ENCODE measurements at regions not wholly inside any gene's neighbourhood (a gene's known extent, or its start where the extent isn't known, plus 50 kb on each side); places are given as distances from the start of the nearest gene placed in this dataset.

- H3K27me3 ChIP-seq, result no peaks in the 10 kb centered on the region
- TF ChIP-seq, protein P1, sequence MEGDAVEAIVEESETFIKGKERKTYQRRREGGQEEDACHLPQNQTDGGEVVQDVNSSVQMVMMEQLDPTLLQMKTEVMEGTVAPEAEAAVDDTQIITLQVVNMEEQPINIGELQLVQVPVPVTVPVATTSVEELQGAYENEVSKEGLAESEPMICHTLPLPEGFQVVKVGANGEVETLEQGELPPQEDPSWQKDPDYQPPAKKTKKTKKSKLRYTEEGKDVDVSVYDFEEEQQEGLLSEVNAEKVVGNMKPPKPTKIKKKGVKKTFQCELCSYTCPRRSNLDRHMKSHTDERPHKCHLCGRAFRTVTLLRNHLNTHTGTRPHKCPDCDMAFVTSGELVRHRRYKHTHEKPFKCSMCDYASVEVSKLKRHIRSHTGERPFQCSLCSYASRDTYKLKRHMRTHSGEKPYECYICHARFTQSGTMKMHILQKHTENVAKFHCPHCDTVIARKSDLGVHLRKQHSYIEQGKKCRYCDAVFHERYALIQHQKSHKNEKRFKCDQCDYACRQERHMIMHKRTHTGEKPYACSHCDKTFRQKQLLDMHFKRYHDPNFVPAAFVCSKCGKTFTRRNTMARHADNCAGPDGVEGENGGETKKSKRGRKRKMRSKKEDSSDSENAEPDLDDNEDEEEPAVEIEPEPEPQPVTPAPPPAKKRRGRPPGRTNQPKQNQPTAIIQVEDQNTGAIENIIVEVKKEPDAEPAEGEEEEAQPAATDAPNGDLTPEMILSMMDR (IDR thresholded peaks at IDR 0.05; ENCODE audit: low read depth, low read length), result no peak
- H3K36me3 ChIP-seq, result no peaks in the 10 kb centered on the region
- no peaks in the 10 kb centered on the region for H3K9me3 ChIP-seq
- no peak for DNase-seq
- H3K4me1 ChIP-seq, result peaks cover 4% of the 10 kb centered on the region; the same call in 1 of the 2 replicates
- H3K4me3 ChIP-seq (ENCODE audit: low read depth, low read length), result no peak overlapping the region
Measured at GRCh38 chr4:31124008-31124585, 403.9 kb downstream of the PCDH7 start.

DNA sequence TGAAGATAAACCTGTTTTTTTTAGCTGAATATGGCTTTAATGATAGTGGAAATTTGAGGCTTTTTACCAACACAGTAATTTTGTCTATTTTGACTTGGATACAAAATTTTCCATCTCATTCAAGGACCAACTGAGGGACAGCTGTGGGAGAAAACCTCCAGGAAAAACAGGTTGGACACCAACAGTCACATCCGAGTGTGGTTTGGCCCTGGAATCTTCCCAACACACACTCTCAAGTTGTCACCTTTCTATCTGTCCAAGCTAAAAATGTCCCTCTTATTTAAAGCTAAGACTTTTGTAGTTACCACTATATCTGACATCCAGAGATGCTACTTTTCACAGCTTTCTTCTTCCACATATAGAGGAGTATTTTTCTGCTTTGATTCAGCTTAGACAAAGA, 404.9 kb downstream of the PCDH7 start:
- TF ChIP-seq, protein P1 (IDR thresholded peaks at IDR 0.05; ENCODE audit: low read depth, low read length), result no peak
- DNase-seq, result no peak
- no peaks in the 10 kb centered on the region for H3K9me3 ChIP-seq
- no peaks in the 10 kb centered on the region for H3K36me3 ChIP-seq
- H3K4me3 ChIP-seq (ENCODE audit: low read depth, low read length), result no peak overlapping the region
- peaks cover 4% of the 10 kb centered on the region; the same call in 1 of the 2 replicates for H3K4me1 ChIP-seq
- H3K27me3 ChIP-seq, result no peaks in the 10 kb centered on the region

GRCh38 chr4:31125496-31125895, 405.3 kb downstream of the PCDH7 start:
- TF ChIP-seq, protein P1 (IDR thresholded peaks at IDR 0.05; ENCODE audit: low read depth, low read length), result no peak
- H3K9me3 ChIP-seq, result no peaks in the 10 kb centered on the region
- DNase-seq, result no peak

DNA sequence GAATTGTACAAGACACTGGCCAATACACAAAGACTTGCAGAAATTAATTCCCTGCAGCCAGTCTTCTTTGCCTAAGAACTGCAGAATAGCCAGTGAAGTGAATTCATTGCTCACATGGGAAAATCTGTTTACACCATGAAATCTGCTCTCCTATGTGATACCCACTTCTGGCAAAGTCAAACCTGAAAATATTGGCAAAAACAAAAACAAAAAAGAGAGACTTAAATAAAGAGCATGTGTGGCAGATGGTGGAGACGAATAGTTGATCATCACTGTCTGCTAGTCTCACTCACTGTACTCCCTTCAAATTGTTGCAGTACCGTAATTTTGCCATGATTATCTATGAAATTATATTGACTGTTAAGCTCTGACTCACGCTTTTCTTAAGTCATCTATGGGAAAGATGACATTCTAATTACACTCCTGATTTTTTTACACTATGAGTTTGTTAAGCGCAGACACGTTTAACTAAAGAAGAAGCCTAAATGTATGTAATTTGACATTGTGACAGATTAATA, 406.8 kb downstream of the PCDH7 start:
- TF ChIP-seq, protein P1 (IDR thresholded peaks at IDR 0.05; ENCODE audit: low read depth, low read length), result no peak
- DNase-seq, result no peak
- Histone ChIP-seq H3K36me3 (no peaks in the 10 kb centered on the region), H3K4me3 (ENCODE audit: low read depth, low read length) (no peak overlapping the region), H3K27me3 (no peaks in the 10 kb centered on the region), H3K4me1 (peaks cover 4% of the 10 kb centered on the region; the same call in 1 of the 2 replicates), H3K9me3 (no peaks in the 10 kb centered on the region)

More at GRCh38 chr4:31125496-31125895, 405.3 kb downstream of the PCDH7 start:
- H3K4me3 ChIP-seq (ENCODE audit: low read depth, low read length), result no peak overlapping the region
- H3K36me3 ChIP-seq, result no peaks in the 10 kb centered on the region
- H3K4me1 ChIP-seq, result peaks cover 4% of the 10 kb centered on the region; the same call in 1 of the 2 replicates
- H3K27me3 ChIP-seq, result no peaks in the 10 kb centered on the region

GRCh38 chr4:31130930-31131329, 410.8 kb downstream of the PCDH7 start:
- no peaks in the 10 kb centered on the region for H3K27me3 ChIP-seq
- no peaks in the 10 kb centered on the region; the same call in 1 of the 2 replicates for H3K4me1 ChIP-seq
- no peaks in the 10 kb centered on the region for H3K36me3 ChIP-seq
- H3K9me3 ChIP-seq, result no peaks in the 10 kb centered on the region
- no peak overlapping the region for H3K4me3 ChIP-seq (ENCODE audit: low read depth, low read length)
- no peak for DNase-seq
- TF ChIP-seq, protein P1 (IDR thresholded peaks at IDR 0.05; ENCODE audit: low read depth, low read length), result no peak

GRCh38 chr4:31134720-31135119, 414.6 kb downstream of the PCDH7 start:
- Histone ChIP-seq H3K27me3 (no peaks in the 10 kb centered on the region), H3K36me3 (no peaks in the 10 kb centered on the region), H3K4me3 (ENCODE audit: low read depth, low read length) (no peak overlapping the region), H3K9me3 (no peaks in the 10 kb centered on the region), H3K4me1 (no peaks in the 10 kb centered on the region; the same call in 1 of the 2 replicates)
- no peak for DNase-seq
- TF ChIP-seq, protein P1 (IDR thresholded peaks at IDR 0.05; ENCODE audit: low read depth, low read length), result no peak

All from BE2C (cell line).